Neural cell (in vitro differentiated cells): ENCODE measurements at regions not wholly inside any gene's neighbourhood (a gene's known extent, or its start where the extent isn't known, plus 50 kb on each side); places are given as distances from the start of the nearest gene placed in this dataset.

Source experiments
- H2AFZ ChIP-seq: fragments of 200-600, 300-800 bp; sonication (generic), shearing (Covaris generic); 2 replicates; pipeline ENCODE4 v1.6.0; 2014; ENCODE audit warnings: low read depth, mild to moderate bottlenecking, antibody characterized with exemption, low read length, moderate library complexity
- H3F3A ChIP-seq: fragments of 200-600 bp; shearing (Covaris generic); 2 replicates; pipeline ENCODE4 v1.6.1; 2016; ENCODE audit warnings: mild to moderate bottlenecking, moderate library complexity, mixed read lengths, antibody characterized with exemption, low read length; ENCODE audit not compliant: insufficient read depth, poor library complexity, severe bottlenecking
- H3K27ac ChIP-seq: fragments of 200-600, 300-800 bp; sonication (generic), shearing (Covaris generic); 2 replicates; pipeline ENCODE4 v1.5.1; 2014; ENCODE audit warnings: mild to moderate bottlenecking, low read length, moderate library complexity
- H3K27me3 ChIP-seq: fragments of 300-800, 200-600 bp; sonication (generic), shearing (Covaris generic); 2 replicates; pipeline ENCODE4 v1.6.0; 2014; ENCODE audit warnings: mild to moderate bottlenecking, low read depth, low read length, moderate library complexity; ENCODE audit not compliant: insufficient read depth
- H3K36me3 ChIP-seq: fragments of 300-800, 200-600 bp; sonication (generic), shearing (Covaris generic); 2 replicates; pipeline ENCODE4 v1.5.1; 2014; ENCODE audit warnings: mild to moderate bottlenecking, antibody characterized with exemption, low read length, moderate library complexity; ENCODE audit not compliant: insufficient read depth
- H3K4me2 ChIP-seq: fragments of 300-800, 200-600 bp; sonication (generic), shearing (Covaris generic); 2 replicates; pipeline ENCODE4 v1.6.0; 2014; ENCODE audit warnings: mild to moderate bottlenecking, low read length
- H3K4me3 ChIP-seq: fragments of 300-800, 200-600 bp; sonication (generic), shearing (Covaris generic); 2 replicates; pipeline ENCODE4 v1.5.1; 2014; ENCODE audit warnings: mild to moderate bottlenecking, low read length, moderate library complexity
- H3K79me2 ChIP-seq: fragments of 200-600 bp; shearing (Covaris generic); replicated peaks from 2 replicates; pipeline ENCODE4 v1.6.0; 2014; ENCODE audit warnings: mild to moderate bottlenecking, low read length, moderate library complexity; ENCODE audit not compliant: insufficient read depth
- H3K9ac ChIP-seq: fragments of 300-800, 200-600 bp; sonication (generic), shearing (Covaris generic); 2 replicates; pipeline ENCODE4 v1.6.1; 2016; ENCODE audit warnings: mild to moderate bottlenecking, low read length, mixed read lengths
- H3K9me2 ChIP-seq: fragments of 200-600 bp; shearing (Covaris generic); 2 replicates; pipeline ENCODE4 v1.6.1; 2016; ENCODE audit warnings: mild to moderate bottlenecking, low read length, mixed read lengths; ENCODE audit not compliant: insufficient read depth
- H3K9me3 ChIP-seq: fragments of 200-600, 300-800 bp; sonication (generic), shearing (Covaris generic); 2 replicates; pipeline ENCODE4 v1.6.1; 2016; ENCODE audit warnings: mild to moderate bottlenecking, mixed run types, low read length, moderate library complexity, mixed read lengths
- H4K20me1 ChIP-seq: fragments of 200-600 bp; shearing (Covaris generic); 2 replicates; pipeline ENCODE4 v1.6.1; 2016; ENCODE audit warnings: mild to moderate bottlenecking, mixed run types; ENCODE audit not compliant: insufficient read depth
- CTCF ChIP-seq: fragments of 450-650 bp; IDR thresholded peaks from 2 replicates; pipeline ENCODE4 v1.5.1; 2014; ENCODE audit warnings: antibody characterized with exemption, mild to moderate bottlenecking, moderate library complexity; ENCODE audit not compliant: poor library complexity, severe bottlenecking
- EP300 ChIP-seq: fragments of 450-650 bp; conservative IDR thresholded peaks from 2 replicates; pipeline ENCODE4 v1.6.1; 2014; ENCODE audit warnings: antibody characterized with exemption, mild to moderate bottlenecking, moderate library complexity; ENCODE audit not compliant: poor library complexity, severe bottlenecking
- EZH2 ChIP-seq: fragments of 200-600, 300-800 bp; shearing (Covaris generic), sonication (generic); IDR thresholded peaks from 2 replicates; pipeline ENCODE4 v1.6.1; 2014; ENCODE audit warnings: antibody characterized with exemption, low read length, borderline replicate concordance, mild to moderate bottlenecking; ENCODE audit not compliant: insufficient read depth, poor library complexity, severe bottlenecking
- MXI1 ChIP-seq: fragments of 450-650 bp; conservative IDR thresholded peaks from 2 replicates; pipeline ENCODE4 v1.6.1; 2014; ENCODE audit warnings: antibody characterized with exemption, mild to moderate bottlenecking; ENCODE audit not compliant: poor library complexity, severe bottlenecking
- POLR2AphosphoS5 ChIP-seq: IDR thresholded peaks from 2 replicates; pipeline ENCODE4 v1.6.1; 2012
- RAD21 ChIP-seq: fragments of 450-650 bp; conservative IDR thresholded peaks from 2 replicates; pipeline ENCODE4 v1.6.1; 2014; ENCODE audit warnings: antibody characterized with exemption, mild to moderate bottlenecking, moderate library complexity
- REST ChIP-seq: IDR thresholded peaks from 2 replicates; pipeline ENCODE4 v1.6.1; 2012; ENCODE audit warnings: borderline replicate concordance
- SMC3 ChIP-seq: fragments of 450-650 bp; conservative IDR thresholded peaks from 2 replicates; pipeline ENCODE4 v1.6.1; 2014; ENCODE audit warnings: antibody characterized with exemption, mild to moderate bottlenecking, moderate library complexity; ENCODE audit not compliant: poor library complexity
- TAF1 ChIP-seq: IDR thresholded peaks from 2 replicates; pipeline ENCODE4 v1.6.1; 2012; ENCODE audit warnings: low read depth

- TF ChIP-seq POLR2AphosphoS5 (no peak), EZH2 (no peak), CTCF (no peak), REST (no peak), MXI1 (no peak), EP300 (no peak), RAD21 (no peak), TAF1 (no peak), SMC3 (no peak)
- H3K9me3 ChIP-seq, result no peaks in the 10 kb centered on the region
- no peak overlapping the region for H3K27ac ChIP-seq
- H3K9me2 ChIP-seq, result no peaks in the 10 kb centered on the region
- no peak overlapping the region for H3K4me3 ChIP-seq
- no peak overlapping the region for H3K9ac ChIP-seq
- H4K20me1 ChIP-seq, result no peaks in the 10 kb centered on the region
- H2AFZ ChIP-seq, result no peak overlapping the region
- no peaks in the 10 kb centered on the region for H3K79me2 ChIP-seq
- no peaks in the 10 kb centered on the region for H3K27me3 ChIP-seq
- no peaks in the 10 kb centered on the region for H3F3A ChIP-seq
- no peak overlapping the region for H3K4me2 ChIP-seq
- no peaks in the 10 kb centered on the region for H3K36me3 ChIP-seq
Measured at GRCh38 chr3:151962352-151962751, 88.9 kb downstream of the SUCNR1 start.

GRCh38 chr3:151962912-151963311 is 89.5 kb downstream of the SUCNR1 start:
- Histone ChIP-seq H2AFZ (no peak overlapping the region), H3K4me3 (no peak overlapping the region), H3F3A (no peaks in the 10 kb centered on the region), H3K9me3 (no peaks in the 10 kb centered on the region), H3K9ac (no peak overlapping the region), H3K36me3 (no peaks in the 10 kb centered on the region), H3K4me2 (no peak overlapping the region), H3K9me2 (no peaks in the 10 kb centered on the region), H3K27me3 (no peaks in the 10 kb centered on the region), H3K79me2 (no peaks in the 10 kb centered on the region), H4K20me1 (no peaks in the 10 kb centered on the region), H3K27ac (no peak overlapping the region)
- TF ChIP-seq RAD21 (no peak), TAF1 (no peak), MXI1 (no peak), CTCF (no peak), POLR2AphosphoS5 (no peak), REST (no peak), EZH2 (no peak), SMC3 (no peak), EP300 (no peak)
